ENCODE measurements at regions not wholly inside any gene's neighbourhood (a gene's known extent, or its start where the extent isn't known, plus 50 kb on each side); places are given as distances from the start of the nearest gene placed in this dataset.

DNA sequence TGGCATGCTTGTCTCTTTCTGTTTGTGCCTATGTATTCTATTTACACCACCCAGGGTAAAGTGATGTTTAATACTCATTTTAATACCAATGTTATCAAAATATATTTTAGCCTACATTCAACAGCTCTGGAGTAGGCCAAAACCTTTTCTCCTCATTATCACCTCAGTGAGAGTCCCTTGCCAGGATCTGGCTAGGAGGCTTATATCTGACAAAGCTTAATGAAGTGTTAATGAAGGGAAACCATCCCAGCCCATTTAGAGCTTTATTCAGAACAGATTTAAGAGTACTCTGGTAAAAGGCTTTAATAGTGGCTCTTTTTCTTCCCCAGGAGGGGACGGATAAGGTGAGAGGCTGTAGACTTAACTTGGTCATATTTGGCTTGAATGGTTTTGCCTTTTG is 137.6 kb downstream of the GRIN2B start:
- DNase-seq (ENCODE audit: low read depth in 2 of 3, low spot score in 2 of 3), result no peak

DNA sequence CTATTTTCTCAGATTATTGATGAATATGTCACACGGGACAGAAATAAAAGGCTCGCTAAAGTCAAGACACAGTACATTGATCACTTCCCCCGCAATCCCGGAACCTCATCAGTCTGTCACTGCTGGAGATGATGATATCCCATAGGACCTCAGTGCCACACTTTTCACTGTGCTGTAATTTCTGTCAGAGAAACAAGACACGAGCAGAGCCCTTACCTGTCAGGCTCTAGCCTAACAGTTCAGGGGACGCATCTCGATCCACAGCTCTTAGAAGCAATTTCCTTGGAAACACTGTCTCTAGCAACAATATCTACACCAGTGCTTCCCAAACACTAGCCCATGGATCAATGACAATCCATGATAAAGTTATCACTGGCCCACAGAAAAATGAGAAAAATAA is 140.0 kb downstream of the GRIN2B start:
- no peak for DNase-seq (ENCODE audit: low read depth in 2 of 3, low spot score in 2 of 3)

DNA sequence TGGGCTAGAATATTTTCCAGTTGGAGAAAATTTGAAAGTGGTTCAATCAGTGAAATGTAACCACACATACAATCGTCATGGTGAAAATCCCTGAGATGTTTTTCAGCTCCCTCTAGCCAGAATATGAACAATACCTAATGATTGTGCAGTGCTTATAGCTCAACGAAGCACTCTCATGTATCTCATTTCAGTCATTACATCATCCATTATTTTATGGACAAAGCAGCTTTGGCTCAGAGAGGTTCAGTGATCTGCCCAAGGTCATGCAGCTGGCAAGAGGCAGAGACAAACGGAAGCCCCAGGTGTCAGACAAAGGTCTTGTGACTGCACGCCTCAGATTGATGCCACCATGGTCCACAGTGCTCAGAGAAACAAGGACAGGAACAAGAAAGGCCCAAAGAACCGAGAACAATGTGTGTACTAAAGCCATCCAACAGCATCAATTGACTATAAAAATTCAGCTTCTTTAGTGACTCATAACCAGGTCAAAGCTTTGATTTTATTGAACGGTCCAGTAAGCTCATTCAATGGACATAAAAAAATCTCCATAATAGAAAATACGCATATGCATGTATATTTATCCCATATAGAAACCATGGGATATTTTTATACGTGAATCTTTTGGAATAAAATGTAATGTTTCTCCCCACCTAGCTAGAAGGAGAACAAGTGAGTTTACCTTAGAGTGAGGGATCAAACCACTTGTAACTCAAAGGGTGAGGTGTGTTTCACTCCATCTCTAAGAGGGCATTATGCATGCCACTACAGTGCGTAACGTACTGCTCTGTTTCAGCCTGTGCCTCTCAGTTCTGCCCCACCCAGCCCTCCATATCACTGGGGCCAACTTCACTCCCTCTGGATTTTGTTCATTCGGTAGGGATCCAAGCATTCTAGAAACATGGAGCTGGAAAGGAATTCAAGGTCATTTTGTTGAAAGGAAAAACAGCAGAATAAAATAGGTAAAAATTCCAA is 141.8 kb downstream of the GRIN2B start:
- DNase-seq (ENCODE audit: low read depth in 2 of 3, low spot score in 2 of 3), result no peak

DNA sequence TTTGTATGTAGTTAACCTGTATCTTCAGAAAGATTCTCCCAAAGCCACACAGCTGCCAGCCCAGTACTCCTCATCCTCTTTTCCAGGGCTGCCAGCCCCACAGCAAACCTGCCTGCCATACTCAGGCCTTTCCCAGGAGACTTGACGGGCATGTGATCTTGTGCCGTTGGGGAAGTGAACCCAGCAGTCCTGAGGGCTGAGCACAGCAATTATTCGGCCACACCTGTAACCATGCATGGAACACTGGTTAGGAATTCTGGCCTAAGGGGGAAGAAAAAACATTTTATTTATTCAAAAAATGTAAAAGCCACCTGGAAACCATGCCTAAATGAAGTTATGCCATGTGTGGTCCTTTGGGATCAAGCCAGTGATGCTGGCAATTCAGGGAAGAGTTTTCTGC is 145.3 kb downstream of the GRIN2B start:
- DNase-seq (ENCODE audit: low read depth in 2 of 3, low spot score in 2 of 3), result no peak

DNA sequence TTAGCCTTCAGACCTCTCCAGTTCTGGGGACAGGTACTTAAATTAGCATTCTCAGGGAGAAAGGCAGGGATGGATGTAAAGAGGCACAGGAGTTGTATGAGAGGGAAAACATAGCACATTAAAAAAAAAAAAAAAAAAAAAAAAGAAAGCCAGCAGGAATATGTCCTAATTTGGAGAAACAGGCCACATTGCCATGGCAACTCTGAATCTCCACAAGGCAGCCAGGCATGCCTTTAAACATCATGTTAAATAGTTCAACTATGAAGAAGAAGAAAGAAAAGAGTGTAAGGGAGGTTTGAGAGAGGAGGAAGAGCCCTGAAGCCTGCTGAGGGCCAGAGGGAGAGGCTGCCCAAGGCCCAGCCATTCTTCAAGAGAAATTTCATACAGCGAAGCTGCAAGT is 145.8 kb downstream of the GRIN2B start:
- no peak for DNase-seq (ENCODE audit: low read depth in 2 of 3, low spot score in 2 of 3)

DNA sequence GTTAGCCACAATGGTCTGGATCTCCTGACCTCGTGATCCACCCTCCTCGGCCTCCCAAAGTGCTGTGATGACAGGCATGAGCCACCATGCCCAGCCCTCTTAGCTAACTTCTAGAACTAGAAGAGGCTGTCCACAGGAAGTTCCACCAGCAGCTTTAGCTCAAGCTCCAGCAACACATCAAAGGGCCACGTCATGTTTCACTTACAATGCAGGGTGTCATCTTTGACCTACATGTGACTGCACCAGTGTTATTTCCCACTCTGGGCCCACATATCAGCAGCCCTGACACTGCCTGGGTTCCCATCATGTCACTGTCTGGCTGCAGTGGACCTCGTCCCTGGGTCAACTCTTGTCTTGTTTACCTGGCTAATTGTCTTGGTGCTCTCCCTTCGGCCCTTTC is 147.2 kb downstream of the GRIN2B start:
- no peak for DNase-seq (ENCODE audit: low read depth in 2 of 3, low spot score in 2 of 3)

DNA sequence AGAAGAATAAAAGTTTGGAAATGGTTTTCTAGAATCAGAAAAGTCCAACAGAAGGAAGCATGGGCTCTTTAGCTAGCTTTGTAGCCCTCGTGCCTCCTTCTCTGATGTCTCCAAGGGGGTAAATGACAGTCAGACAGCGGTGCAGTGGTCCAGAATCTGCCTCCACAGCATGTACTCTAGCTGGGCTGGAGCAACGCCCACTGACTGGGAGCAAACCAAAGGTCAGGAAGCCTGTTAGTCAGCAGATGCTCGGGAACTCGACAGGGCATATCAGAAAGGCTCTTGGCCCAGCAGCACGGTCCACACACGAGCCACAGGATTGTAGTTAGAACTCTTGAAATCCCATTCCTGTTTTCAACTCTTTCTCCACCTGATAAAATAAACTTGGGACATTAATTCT is 164.3 kb downstream of the GRIN2B start:
- DNase-seq (ENCODE audit: low read depth in 2 of 3, low spot score in 2 of 3), result no peak

DNA sequence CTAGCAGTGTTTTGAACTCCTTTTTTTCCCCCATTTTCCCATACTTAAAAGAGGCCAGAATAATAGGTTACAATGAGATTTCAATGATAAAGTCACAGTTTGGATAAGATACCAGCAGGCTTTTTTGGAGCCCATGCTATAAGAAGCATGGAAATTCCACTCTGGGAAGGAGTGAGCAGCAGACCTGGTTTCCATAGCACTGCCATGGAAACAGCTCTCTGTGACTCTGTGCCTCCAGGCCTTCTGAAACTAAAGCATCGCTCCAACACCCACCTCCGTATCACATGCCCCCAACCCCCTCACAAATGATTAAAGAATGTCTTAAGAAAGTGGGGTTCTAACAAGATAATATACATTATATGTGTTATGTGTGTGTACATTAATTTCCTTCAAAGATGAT is 165.0 kb downstream of the GRIN2B start:
- no peak for DNase-seq (ENCODE audit: low read depth in 2 of 3, low spot score in 2 of 3)

DNA sequence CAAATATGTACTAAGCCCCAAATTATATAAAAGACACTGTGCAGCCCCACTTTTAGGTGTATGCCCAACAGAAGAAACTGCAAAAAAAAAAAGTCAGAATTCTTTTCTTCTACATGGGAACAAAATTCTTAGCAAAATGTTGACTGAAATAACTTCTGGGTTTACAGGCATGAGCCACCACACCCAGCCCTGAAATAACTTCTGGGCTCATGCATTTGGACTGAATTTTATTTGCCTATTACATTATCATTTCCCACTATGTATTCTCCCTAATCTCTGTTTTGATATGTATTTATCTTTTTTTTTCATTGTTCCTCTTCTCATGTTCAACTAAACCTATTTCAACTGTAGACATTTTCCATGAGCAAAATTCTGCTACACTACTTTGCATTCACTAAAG is 169.2 kb downstream of the GRIN2B start:
- DNase-seq (ENCODE audit: low read depth in 2 of 3, low spot score in 2 of 3), result no peak

DNA sequence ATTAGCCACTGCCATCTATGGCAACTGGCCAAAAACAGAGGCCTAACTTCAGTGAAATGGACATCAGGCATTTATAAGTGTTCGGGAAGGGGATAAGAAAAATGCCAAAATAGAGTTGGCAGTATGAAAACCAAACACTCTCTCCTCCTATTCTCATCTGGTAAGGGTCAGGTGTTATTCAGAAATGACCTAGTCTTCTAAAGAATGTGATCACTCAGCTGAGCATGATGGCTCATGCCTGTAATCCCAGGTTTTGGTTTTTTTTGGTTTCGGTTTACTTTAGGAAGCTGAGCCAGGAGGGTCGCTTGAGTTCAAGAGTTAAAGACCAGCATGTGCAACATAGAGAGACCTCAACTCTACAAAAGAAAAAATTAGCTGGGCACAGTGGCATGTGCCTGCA is 170.3 kb downstream of the GRIN2B start:
- no peak for DNase-seq (ENCODE audit: low read depth in 2 of 3, low spot score in 2 of 3)

DNA sequence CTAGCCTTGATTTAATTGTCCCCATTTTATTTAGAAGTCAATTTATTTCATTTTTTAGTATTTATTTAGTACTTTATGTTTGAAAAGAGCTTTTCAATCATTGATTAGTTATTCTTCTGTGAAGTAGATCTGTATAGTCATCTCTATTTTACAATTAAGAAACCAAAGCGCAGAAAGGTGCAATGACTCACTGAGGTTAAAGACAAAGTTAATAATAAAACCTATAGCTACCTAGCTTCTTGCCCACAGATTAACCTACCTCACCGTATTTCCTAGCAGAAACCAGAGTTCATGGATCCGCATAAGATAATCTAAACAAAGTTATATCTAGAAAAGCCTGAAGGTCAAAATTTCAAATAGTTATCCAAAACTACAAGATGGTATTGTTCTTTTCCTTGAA is 176.4 kb downstream of the GRIN2B start:
- no peak for DNase-seq (ENCODE audit: low read depth in 2 of 3, low spot score in 2 of 3)

DNA sequence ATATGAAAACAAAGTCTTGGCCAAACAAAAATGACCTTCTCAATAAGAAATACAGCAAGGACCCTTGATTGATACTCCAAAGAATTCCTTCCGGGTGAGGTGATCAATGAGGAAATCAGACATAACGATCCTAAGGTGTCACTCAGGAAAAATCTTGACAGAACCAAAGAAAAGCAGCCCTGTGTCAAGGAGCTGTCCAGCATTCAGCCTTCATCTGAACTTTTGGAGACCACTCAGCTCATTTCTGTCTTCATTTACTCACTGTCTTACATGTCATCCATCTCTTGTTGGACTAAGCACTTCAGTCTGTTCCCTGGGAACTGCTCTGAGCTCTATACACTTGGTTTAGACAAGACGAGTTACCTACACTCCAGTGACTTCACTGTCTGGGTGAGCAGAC is 179.9 kb downstream of the GRIN2B start:
- DNase-seq (ENCODE audit: low read depth in 2 of 3, low spot score in 2 of 3), result no peak

DNA sequence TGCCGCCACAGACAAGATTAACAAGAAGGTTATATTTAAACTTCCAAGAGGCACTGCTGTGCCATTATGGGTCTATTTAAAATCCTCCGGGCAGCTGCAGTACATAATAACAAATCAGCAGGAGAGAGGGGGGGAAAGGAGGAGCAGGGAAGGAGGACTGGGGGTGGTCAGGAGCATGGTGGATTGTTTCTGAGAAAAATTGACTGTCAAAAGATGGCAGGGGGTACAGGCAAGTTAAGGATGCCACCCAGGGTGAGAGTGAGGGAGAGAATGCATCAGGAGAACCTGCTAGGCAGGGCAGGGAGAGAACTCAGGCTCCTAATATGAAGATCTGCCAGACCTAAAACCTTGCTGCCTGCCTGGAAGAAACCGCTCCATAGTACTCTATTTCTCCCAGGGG is 181.8 kb downstream of the GRIN2B start:
- no peak for DNase-seq (ENCODE audit: low read depth in 2 of 3, low spot score in 2 of 3)

DNA sequence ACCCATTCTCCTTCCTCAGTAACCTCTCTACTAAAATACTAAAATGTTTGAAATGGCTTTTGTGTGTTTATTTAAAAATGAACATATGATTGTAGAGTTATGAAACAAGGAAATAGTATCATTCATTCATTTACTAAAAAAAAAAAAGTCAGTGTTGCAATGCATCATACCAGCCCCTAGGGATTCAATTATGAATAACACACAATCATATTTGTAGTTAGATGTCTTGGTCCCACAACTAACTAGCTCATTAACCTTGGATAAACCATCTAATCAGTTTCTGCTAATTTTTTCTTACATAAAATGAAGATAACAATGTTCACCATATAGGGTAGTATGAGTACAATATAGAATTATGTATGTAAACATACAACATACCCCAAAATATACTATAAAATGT is 183.2 kb downstream of the GRIN2B start:
- DNase-seq (ENCODE audit: low read depth in 2 of 3, low spot score in 2 of 3), result no peak

DNA sequence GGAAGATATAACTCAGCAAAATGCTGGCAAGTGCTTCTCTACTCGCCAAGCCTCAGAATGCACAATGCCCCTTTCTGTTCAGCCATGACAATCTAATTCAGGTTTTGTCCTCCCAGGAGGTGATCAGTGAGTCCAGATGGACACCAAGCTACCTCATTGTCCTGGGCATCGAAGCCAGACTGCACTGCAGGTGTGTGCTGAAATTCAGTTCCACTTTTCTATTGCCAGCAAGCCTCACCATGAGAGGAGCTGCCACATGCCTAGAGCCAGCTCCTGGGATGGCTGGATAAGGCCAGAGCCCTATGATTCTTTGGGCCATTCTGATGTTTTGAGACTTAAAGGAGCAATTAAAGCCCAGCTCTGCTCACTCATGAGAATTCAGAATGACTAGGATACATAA is 186.7 kb downstream of the GRIN2B start:
- DNase-seq (ENCODE audit: low read depth in 2 of 3, low spot score in 2 of 3), result no peak

DNA sequence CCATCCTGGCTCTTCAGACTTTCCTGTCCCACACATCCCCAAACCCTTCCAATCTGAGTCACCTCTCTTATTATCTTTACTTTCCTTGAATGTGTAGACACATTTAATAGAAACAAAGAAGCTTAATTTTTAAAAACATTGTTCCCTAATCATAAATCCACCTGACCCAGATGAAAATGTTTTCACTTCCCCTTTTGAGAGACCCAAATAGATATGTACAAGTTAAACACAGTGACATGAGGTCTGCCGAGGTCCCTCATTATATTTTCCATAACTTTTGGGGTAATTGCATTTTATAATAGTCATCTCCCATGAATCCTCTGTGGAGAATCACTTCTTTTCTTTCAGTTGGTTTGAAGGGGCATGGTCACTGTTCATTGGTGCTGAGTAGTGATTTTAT is 191.1 kb downstream of the GRIN2B start:
- no peak for DNase-seq (ENCODE audit: low read depth in 2 of 3, low spot score in 2 of 3)

DNA sequence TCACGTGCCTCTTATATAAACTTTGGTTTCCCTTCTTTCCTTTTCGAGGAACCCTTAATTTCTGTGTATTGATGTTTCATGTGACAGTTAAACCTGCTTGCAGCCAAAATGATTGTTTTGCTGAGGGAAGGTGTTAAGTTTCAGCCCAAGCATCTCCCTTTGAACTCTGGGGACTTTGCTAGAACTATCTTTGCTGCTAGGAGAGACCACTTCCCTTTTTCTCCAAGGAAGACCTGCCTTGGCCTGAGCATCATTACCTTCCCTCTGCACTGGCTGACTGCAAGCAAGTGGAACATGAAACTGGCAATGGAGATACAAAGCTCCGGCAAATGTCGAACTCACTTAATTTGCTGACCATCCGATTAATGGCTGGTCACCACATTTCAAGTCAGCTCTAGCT is 192.8 kb downstream of the GRIN2B start:
- DNase-seq (ENCODE audit: low read depth in 2 of 3, low spot score in 2 of 3), result no peak

DNA sequence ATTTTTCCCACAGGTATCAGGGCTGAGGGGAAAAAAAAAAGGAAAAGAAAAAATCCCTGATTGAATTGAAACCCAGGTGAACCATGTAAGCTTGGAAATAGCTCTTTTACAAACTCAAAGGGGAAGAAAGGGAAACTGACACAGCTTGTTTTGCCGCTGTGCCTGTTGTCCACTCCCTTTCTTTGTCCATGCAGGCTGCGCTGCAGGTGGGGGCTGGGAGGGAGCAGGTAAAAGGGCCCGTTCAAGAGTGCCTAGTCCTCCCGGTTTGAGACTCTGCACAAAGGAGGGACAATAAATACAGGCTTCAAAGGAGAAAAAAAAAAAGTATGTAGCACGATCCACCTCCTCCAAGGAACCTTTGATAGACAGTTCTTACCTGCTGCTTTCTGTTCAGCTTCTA is 194.8 kb downstream of the GRIN2B start:
- no peak for DNase-seq (ENCODE audit: low read depth in 2 of 3, low spot score in 2 of 3)

DNA sequence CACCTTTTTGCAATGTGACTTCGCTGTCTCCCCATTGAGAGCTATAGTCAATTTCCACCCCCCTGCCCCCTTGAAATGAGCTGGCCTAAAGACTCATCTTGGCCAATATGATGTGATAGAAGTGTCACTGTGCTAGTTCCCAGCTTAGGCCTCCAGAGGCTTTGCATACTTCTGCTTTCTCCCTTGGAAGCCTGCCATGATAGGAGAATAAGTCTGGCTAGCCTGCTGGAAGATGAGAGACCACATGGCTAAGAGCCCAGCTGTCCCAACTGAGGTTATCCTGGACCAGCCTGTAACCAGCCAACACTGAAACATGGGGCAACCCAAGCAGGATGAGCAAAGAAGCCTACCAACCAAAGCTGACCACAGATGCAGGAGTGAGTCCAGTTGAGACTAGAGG is 196.9 kb downstream of the GRIN2B start:
- DNase-seq (ENCODE audit: low read depth in 2 of 3, low spot score in 2 of 3), result no peak

DNA sequence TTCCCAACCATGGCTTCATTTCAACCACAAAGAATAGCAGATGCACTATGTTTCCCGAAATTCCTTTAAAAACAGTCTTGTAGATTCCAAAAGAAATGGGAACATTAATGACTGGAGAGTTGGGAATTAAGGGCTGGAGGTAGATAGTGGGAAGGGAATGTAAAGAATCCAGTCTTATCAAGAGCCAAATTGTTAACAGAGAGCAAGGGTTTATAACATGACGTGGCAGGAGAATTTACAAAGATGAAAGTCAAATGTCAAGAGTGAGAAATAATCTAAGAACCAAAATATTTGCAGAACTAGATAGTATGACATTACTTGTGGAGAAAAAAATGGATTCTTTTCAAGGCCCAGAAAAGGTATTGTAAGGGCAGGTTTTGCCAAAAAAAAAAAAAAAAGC is 200.9 kb downstream of the GRIN2B start:
- DNase-seq (ENCODE audit: low read depth in 2 of 3, low spot score in 2 of 3), result no peak

DNA sequence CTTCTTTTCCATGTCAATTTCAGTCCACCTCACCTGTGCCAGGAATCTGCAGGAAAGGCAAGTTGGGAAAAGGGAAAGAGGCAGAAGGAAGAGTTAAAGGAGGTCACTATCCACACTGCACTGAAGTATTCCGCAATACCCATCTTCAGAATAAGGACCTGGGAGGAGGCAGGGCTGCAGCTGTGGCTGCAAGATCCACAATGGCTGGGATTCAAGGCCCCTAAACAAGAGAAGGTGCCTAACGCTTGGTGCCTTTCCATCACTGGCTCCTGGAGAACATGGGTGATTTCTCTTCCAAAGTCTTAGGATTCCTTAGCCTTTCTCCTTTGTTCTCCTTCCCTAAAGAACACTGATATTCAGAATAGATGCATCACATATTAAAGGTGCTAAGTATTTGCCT is 204.0 kb downstream of the GRIN2B start:
- DNase-seq (ENCODE audit: low read depth in 2 of 3, low spot score in 2 of 3), result no peak

DNA sequence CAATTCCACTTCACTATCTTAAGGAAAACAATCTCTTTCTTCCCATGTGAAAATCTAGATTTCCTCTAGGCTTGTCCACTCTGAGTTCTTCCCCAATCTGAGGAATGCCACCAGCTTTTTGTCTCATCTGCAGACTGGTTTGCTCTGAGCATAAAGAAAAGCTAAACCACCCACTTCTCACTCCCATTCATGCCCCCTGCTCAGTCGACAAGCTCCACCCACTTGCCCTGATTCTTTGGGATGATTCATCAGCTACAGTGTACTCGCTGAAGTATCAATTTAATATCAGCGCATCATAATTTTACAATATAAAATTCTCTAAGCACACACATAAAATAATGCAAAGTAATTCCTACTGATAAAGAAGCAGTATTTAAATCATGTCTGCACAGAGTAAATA is 209.1 kb downstream of the GRIN2B start:
- no peak for DNase-seq (ENCODE audit: low read depth in 2 of 3, low spot score in 2 of 3)

DNA sequence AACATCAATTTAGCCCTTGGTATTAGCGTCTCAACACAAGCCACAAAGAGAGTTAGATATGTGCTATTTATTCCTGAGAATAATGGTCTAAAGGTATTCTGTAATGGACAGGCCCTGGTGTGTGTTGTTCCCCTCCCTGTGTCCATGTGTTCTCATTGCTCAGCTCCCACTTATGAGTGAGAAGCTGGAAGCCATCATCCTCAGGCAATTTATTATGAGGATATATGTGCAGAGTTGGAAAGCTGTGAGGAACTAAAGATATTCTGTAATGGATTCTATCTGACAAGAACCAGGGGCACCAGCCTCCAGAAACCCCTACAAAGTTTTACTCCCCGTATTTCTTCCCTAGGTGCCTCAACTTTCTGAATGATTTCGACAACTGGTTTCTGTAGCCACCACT is 210.8 kb downstream of the GRIN2B start:
- DNase-seq (ENCODE audit: low read depth in 2 of 3, low spot score in 2 of 3), result no peak
